ENCODE measurements at regions not wholly inside any gene's neighbourhood (a gene's known extent, or its start where the extent isn't known, plus 50 kb on each side); places are given as distances from the start of the nearest gene placed in this dataset.

- Histone ChIP-seq H3K18ac (ENCODE audit: extremely low read depth, low read length) (no peak overlapping the region), H3K56ac (replicated peaks; ENCODE audit: insufficient read length, low read depth, low read length) (no peak overlapping the region), H3K9me3 (ENCODE audit: insufficient read depth in 2 of 2, low read depth in 1 of 2, low read length in 1 of 2) (peaks cover 0 to 5% of the 10 kb centered on the region in 2 experiments; a peak in 2 of 4 replicates), H3K4me1 (replicated peaks in 1 of 4; ENCODE audit: control insufficient read depth in 3 of 4, insufficient read depth in 4 of 4, low read length in 3 of 4) (no peaks in the 10 kb centered on the region), H3K4ac (replicated peaks; ENCODE audit: insufficient read length, low read depth, low read length) (no peak overlapping the region), H4K20me1 (replicated peaks in 1 of 2; ENCODE audit: control insufficient read depth in 1 of 2, insufficient read depth in 2 of 2, low read length in 2 of 2) (no peaks in the 10 kb centered on the region), H2BK15ac (ENCODE audit: low read length) (no peak overlapping the region), H4K8ac (ENCODE audit: extremely low read depth, insufficient read depth, low read length) (no peak overlapping the region), H3K4me3 (ENCODE audit: extremely low read depth in 1 of 4, insufficient read depth in 2 of 4, low read depth in 3 of 4, low read length in 4 of 4) (no peak overlapping the region), H3K27me3 (replicated peaks in 1 of 4; ENCODE audit: control insufficient read depth in 3 of 4, extremely low read depth in 1 of 4, insufficient read depth in 3 of 4, low read length in 3 of 4) (no peaks in the 10 kb centered on the region), H3K27ac (ENCODE audit: low read depth, low read length) (no peak overlapping the region), H4K91ac (replicated peaks; ENCODE audit: insufficient read length, low read length) (no peak overlapping the region), H2AK5ac (ENCODE audit: low read depth, low read length) (no peak overlapping the region), H2BK12ac (ENCODE audit: low read depth, low read length) (no peak overlapping the region), H3K9ac (replicated peaks in 1 of 4; ENCODE audit: extremely low read depth in 1 of 4, low read depth in 3 of 4, low read length in 3 of 4) (no peak overlapping the region), H3K79me2 (ENCODE audit: control insufficient read depth in 1 of 2, insufficient read depth in 2 of 2, low read length in 2 of 2) (no peaks in the 10 kb centered on the region), H3K4me2 (ENCODE audit: insufficient read depth in 1 of 2, low read depth in 2 of 2, low read length in 2 of 2) (no peak overlapping the region), H2AFZ (ENCODE audit: low read length) (no peak overlapping the region), H3K14ac (ENCODE audit: insufficient read length) (no peak overlapping the region), H4K5ac (ENCODE audit: insufficient read length, low read depth, low read length) (no peak overlapping the region), H3K23me2 (ENCODE audit: low read depth, low read length) (no peaks in the 10 kb centered on the region), H2BK5ac (ENCODE audit: low read depth, low read length) (no peak overlapping the region), H3K79me1 (ENCODE audit: low read depth, low read length) (peaks cover 3% of the 10 kb centered on the region; the same call in 1 of the 2 replicates), H3K23ac (ENCODE audit: insufficient read length) (no peak overlapping the region), H2BK20ac (ENCODE audit: low read length) (no peak overlapping the region), H3K36me3 (ENCODE audit: control insufficient read depth in 2 of 4, insufficient read depth in 4 of 4, low read length in 3 of 4) (no peaks in the 10 kb centered on the region; a peak in 2 of 8 replicates), H2BK120ac (replicated peaks; ENCODE audit: low read depth, low read length) (no peak overlapping the region)
- DNase-seq (ENCODE audit: low read depth in 1 of 2, low spot score in 2 of 2) (no peak), FAIRE-seq (no peak)
- no peak for TF ChIP-seq TCF12 (IDR thresholded peaks at IDR 0.05; ENCODE audit: low read depth, low read length)
- ChIA-PET CTCF (ENCODE audit: partially characterized antibody) (no interaction called here), POLR2A (ENCODE audit: partially characterized antibody) (interaction anchor here (1.1 kb wide), 1 partner anchor 15 kb away, joined by 3 read pairs; no protein-coding TSS in a partner anchor)
- 85% methylated on average over 5 of the region's 5 CpGs; no CpG with 5 or more reads in 1 of the 2 experiments for WGBS, 2 experiments (ENCODE audit: extremely low coverage in 1 of 2, insufficient coverage in 1 of 2, insufficient read length in 1 of 2, insufficient replicate concordance in 2 of 2, low coverage in 1 of 2, low lambda C conversion rate in 2 of 2, missing lambda C conversion rate in 1 of 2)
Observed at GRCh38 chr17:77344038-77344437, 203.3 kb downstream of the SEC14L1 start.
